Activated CD4-positive, alpha-beta T cell treated with anti-CD3 and anti-CD28 coated beads, Interleukin-2, amount 10 ng/mL, durations not matched to agents 24 days and 14 days (primary cell): ENCODE measurements at regions not wholly inside any gene's neighbourhood (a gene's known extent, or its start where the extent isn't known, plus 50 kb on each side); places are given as distances from the start of the nearest gene placed in this dataset.
A peak's percentile ranks its signal among the peaks of the same experiment; 100 is the strongest.

ENCODE experiments used
- DNase-seq: peaks from one replicate; pipeline ENCODE4 v3.0.0; 2022
- H3K27ac Mint-ChIP-seq: one replicate; pipeline ENCODE4 v1.8.0; 2022; ENCODE audit warnings: mild to moderate bottlenecking, mixed read lengths
- H3K27me3 Mint-ChIP-seq: one replicate; pipeline ENCODE4 v1.8.0; 2022; ENCODE audit warnings: mixed read lengths
- H3K36me3 Mint-ChIP-seq: one replicate; pipeline ENCODE4 v1.8.0; 2022; ENCODE audit warnings: low read depth, mild to moderate bottlenecking, mixed read lengths
- H3K4me1 Mint-ChIP-seq: one replicate; pipeline ENCODE4 v1.8.0; 2021; ENCODE audit warnings: mixed read lengths
- H3K4me3 Mint-ChIP-seq: one replicate; pipeline ENCODE4 v1.8.0; 2022; ENCODE audit warnings: mild to moderate bottlenecking, moderate library complexity, mixed read lengths
- H3K9me3 Mint-ChIP-seq: one replicate; pipeline ENCODE4 v1.8.0; 2021; ENCODE audit warnings: mixed read lengths
- intact Hi-C: fragments of 100-400 bp; cut with micrococcal nuclease; formaldehyde crosslinking; loops from one replicate; pipeline ENCODE4 v1.15.1; 2023

- H3K36me3 Mint-ChIP-seq, result peaks cover 2% of the 10 kb centered on the region
- peaks cover 11% of the 10 kb centered on the region for H3K9me3 Mint-ChIP-seq
- H3K27ac Mint-ChIP-seq, result peak overlapping the region; percentile 64
- peaks cover 20% of the 10 kb centered on the region for H3K4me1 Mint-ChIP-seq
- intact Hi-C loops, result loop anchor here (5.0 to 10.0 kb wide), 3 partner anchors 424 to 699 kb away; partner anchors contain the start of gene ID2
- H3K27me3 Mint-ChIP-seq, result no peaks in the 10 kb centered on the region
- no peak for DNase-seq
- H3K4me3 Mint-ChIP-seq, result no peak overlapping the region
These were observed 698.4 kb upstream of the ID2 start for GRCh38 chr2:7983451-7983850.

GRCh38 chr2:7983912-7984311 is 697.9 kb upstream of the ID2 start:
- Mint-ChIP-seq H3K36me3 (peaks cover 2% of the 10 kb centered on the region), H3K27ac (no peak overlapping the region), H3K9me3 (peaks cover 11% of the 10 kb centered on the region), H3K4me1 (peaks cover 17% of the 10 kb centered on the region), H3K4me3 (no peak overlapping the region), H3K27me3 (no peaks in the 10 kb centered on the region)
- intact Hi-C loops, result loop anchor here (1.0 to 10.0 kb wide), 8 partner anchors 53 to 698 kb away; partner anchors contain the start of gene ID2
- no peak for DNase-seq

DNA sequence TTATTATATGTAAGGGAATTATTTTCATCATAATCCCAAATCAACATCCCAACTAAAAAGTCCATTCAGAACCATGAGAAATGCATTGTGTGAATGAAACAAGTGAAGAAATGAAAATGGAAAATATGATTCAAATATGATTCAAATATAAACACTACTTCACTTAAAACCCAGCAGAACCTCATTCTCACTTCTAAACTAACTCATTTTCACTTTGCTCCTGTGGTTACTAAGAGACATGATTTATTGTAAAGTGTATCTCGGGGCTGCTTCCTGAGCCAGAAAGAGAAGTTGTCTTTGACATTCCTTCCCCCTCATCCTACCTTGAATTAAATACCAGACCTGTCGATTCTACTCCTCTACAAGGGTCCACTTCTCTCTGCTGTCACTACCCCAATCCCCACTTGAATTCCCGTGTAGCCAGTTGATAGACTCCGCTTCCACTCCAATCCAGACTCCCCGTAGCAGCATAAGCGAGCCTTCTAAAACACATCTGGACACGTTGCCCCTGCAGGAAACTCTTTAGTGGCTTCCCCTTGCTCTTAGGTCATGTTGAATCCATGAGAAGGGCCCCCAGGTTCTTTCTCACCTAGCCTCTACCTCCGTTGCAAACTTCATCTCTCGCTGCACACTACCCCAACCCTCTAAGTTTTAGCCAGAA is 697.0 kb upstream of the ID2 start:
- no peak for DNase-seq
- H3K27ac Mint-ChIP-seq, result peak overlapping the region; percentile 87
- H3K36me3 Mint-ChIP-seq, result peaks cover 2% of the 10 kb centered on the region
- H3K4me1 Mint-ChIP-seq, result peaks cover 17% of the 10 kb centered on the region
- H3K27me3 Mint-ChIP-seq, result no peaks in the 10 kb centered on the region
- H3K9me3 Mint-ChIP-seq, result peaks cover 11% of the 10 kb centered on the region
- H3K4me3 Mint-ChIP-seq, result peak overlapping the region; percentile 13
- intact Hi-C loops, result loop anchor here (1.0 to 10.0 kb wide), 9 partner anchors 54 to 697 kb away; partner anchors contain the start of gene ID2

- H3K4me1 Mint-ChIP-seq, result peaks cover 17% of the 10 kb centered on the region
- intact Hi-C loops, result loop anchor here (5.0 to 10.0 kb wide), 2 partner anchors 139 to 558 kb away; no protein-coding TSS in a partner anchor
- H3K4me3 Mint-ChIP-seq, result no peak overlapping the region
- H3K27me3 Mint-ChIP-seq, result no peaks in the 10 kb centered on the region
- no peak for DNase-seq
- peaks cover 11% of the 10 kb centered on the region for H3K9me3 Mint-ChIP-seq
- no peak overlapping the region for H3K27ac Mint-ChIP-seq
- H3K36me3 Mint-ChIP-seq, result peaks cover 2% of the 10 kb centered on the region
These were observed 695.4 kb upstream of the ID2 start for GRCh38 chr2:7986431-7986830.

GRCh38 chr2:7987992-7988391 is 693.9 kb upstream of the ID2 start:
- Mint-ChIP-seq H3K4me1 (peaks cover 17% of the 10 kb centered on the region), H3K4me3 (no peak overlapping the region), H3K9me3 (peaks cover 15% of the 10 kb centered on the region), H3K36me3 (peaks cover 2% of the 10 kb centered on the region), H3K27ac (no peak overlapping the region), H3K27me3 (no peaks in the 10 kb centered on the region)
- intact Hi-C loops, result loop anchor here (5.0 to 10.0 kb wide), 2 partner anchors 141 to 557 kb away; no protein-coding TSS in a partner anchor
- no peak for DNase-seq

- peaks cover 17% of the 10 kb centered on the region for H3K4me1 Mint-ChIP-seq
- H3K27me3 Mint-ChIP-seq, result no peaks in the 10 kb centered on the region
- no peak overlapping the region for H3K27ac Mint-ChIP-seq
- H3K9me3 Mint-ChIP-seq, result peaks cover 14% of the 10 kb centered on the region
- intact Hi-C loops, result loop anchor here (5.0 to 10.0 kb wide), 2 partner anchors 141 to 556 kb away; no protein-coding TSS in a partner anchor
- H3K4me3 Mint-ChIP-seq, result no peak overlapping the region
- H3K36me3 Mint-ChIP-seq, result peaks cover 2% of the 10 kb centered on the region
- no peak for DNase-seq
These were observed 693.4 kb upstream of the ID2 start for GRCh38 chr2:7988440-7988839.

DNA sequence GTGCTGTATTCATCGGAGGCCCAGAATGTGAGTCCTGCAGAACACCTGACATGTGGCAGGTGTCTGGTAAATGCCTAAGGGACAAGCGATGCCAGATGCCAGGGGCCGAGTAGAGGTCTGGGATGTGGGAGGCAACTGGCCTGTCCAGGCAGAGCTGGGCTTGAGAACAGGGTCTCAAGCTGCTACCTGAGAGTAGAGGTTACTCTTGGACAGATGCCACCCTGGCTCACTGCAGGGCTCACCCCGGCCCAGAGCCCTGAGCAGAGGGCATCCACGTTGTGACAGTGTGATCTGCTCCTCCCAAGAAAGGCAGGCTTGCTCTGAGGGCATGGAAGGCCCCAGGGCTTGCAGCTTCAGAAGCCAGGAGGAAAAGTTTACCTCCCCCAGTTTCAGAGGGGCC is 692.0 kb upstream of the ID2 start:
- Mint-ChIP-seq H3K27me3 (no peaks in the 10 kb centered on the region), H3K27ac (no peak overlapping the region), H3K9me3 (peaks cover 12% of the 10 kb centered on the region), H3K36me3 (peaks cover 2% of the 10 kb centered on the region), H3K4me1 (peaks cover 12% of the 10 kb centered on the region), H3K4me3 (no peak overlapping the region)
- intact Hi-C loops, result loop anchor here (5.0 to 10.0 kb wide), 2 partner anchors 143 to 555 kb away; no protein-coding TSS in a partner anchor
- DNase-seq, result no peak

GRCh38 chr2:7992612-7993602 is 688.9 kb upstream of the ID2 start:
- Mint-ChIP-seq H3K4me3 (no peak overlapping the region), H3K9me3 (peaks cover 5% of the 10 kb centered on the region), H3K36me3 (no peaks in the 10 kb centered on the region), H3K27me3 (no peaks in the 10 kb centered on the region), H3K4me1 (peaks cover 23% of the 10 kb centered on the region), H3K27ac (no peak overlapping the region)
- DNase-seq, result no peak
- intact Hi-C loops, result no loop called here

DNA sequence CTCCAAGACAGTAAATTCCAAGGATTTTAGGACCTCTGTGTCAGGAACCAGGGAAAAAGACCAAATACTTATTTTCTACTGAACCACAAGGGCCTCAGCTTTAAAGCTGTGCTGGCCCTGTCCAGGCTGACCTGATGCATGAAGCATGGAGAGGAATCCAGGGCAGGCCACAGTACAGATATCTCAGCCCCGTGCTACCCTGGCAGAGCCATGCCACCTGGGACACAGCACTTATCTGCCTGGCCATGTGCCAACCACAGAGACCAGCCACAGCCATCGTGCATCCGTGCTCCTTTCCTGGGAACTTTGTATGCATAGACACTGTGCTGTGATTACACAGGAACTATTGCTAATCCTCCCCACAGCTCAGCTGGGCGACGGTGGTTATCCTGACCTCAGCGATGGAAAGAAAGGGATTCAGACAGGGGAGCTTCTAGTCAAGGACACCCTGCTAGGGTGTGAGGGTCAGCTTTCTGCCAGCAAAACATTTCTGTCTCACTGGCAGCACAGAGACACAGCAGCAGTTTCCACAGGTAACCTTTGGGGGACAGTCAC is 687.4 kb upstream of the ID2 start:
- Mint-ChIP-seq H3K27me3 (no peaks in the 10 kb centered on the region), H3K4me1 (peaks cover 23% of the 10 kb centered on the region), H3K9me3 (peaks cover 5% of the 10 kb centered on the region), H3K27ac (no peak overlapping the region), H3K36me3 (no peaks in the 10 kb centered on the region), H3K4me3 (no peak overlapping the region)
- intact Hi-C loops, result no loop called here
- no peak for DNase-seq

GRCh38 chr2:7997279-7997678 is 684.6 kb upstream of the ID2 start:
- no peak for DNase-seq
- Mint-ChIP-seq H3K36me3 (no peaks in the 10 kb centered on the region), H3K27me3 (no peaks in the 10 kb centered on the region), H3K4me3 (no peak overlapping the region), H3K4me1 (peaks cover 26% of the 10 kb centered on the region), H3K9me3 (peaks cover 4% of the 10 kb centered on the region), H3K27ac (no peak overlapping the region)
- intact Hi-C loops, result loop anchor here (5.0 kb wide), 1 partner anchor 130 kb away; no protein-coding TSS in a partner anchor

GRCh38 chr2:7999683-8000476 is 682.0 kb upstream of the ID2 start:
- Mint-ChIP-seq H3K9me3 (peaks cover 4% of the 10 kb centered on the region), H3K27ac (no peak overlapping the region), H3K27me3 (no peaks in the 10 kb centered on the region), H3K36me3 (no peaks in the 10 kb centered on the region), H3K4me1 (peaks cover 28% of the 10 kb centered on the region), H3K4me3 (no peak overlapping the region)
- intact Hi-C loops, result loop anchor here (5.0 kb wide), 1 partner anchor 133 kb away; no protein-coding TSS in a partner anchor
- DNase-seq, result no peak

DNA sequence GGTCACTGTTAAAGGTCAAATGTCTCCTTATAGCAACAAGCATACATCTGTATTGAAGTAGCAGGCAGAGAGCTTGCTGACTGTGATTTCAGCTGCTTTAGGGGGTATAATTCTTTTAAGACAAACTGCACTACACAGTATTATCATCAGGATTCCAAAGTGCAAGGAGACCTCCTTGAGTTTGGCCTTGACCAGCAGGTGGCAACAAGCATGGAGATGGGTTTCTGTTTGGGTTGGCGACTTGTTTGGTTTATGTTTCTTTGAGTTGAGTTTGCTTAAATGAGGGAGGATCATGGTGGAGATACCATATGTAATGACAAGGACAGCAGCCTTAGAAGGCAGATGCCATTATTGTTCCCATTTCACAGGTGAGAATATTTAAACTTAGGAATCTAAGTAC is 681.0 kb upstream of the ID2 start:
- Mint-ChIP-seq H3K27me3 (no peaks in the 10 kb centered on the region), H3K4me1 (peaks cover 24% of the 10 kb centered on the region), H3K27ac (no peak overlapping the region), H3K4me3 (no peak overlapping the region), H3K9me3 (peaks cover 4% of the 10 kb centered on the region), H3K36me3 (no peaks in the 10 kb centered on the region)
- DNase-seq, result no peak
- intact Hi-C loops, result no loop called here
